MCF 10A (cell line): ENCODE measurements at regions not wholly inside any gene's neighbourhood (a gene's known extent, or its start where the extent isn't known, plus 50 kb on each side); places are given as distances from the start of the nearest gene placed in this dataset.
"Not testable (repeated sequence)": the region's sequence is repeated elsewhere in the genome, so short reads cannot be mapped to it uniquely, and the experiment has no call there.

Experiments used
- BruUV-seq: library from RNA; stranded (reverse); fragments of 400-500 nt; replicated peaks from 2 replicates; lab custom pipeline; 2021; lab: Mats Ljungman, UMichigan
- CTCF ChIA-PET: fragments of 300-600 bp; sonication (Branson Sonifier 250); formaldehyde crosslinking; extraction: SDS; loops from one replicate; lab custom pipeline; 2021; ENCODE audit warnings: antibody characterized with exemption, inconsistent platforms; lab: Yijun Ruan, JAX
- POLR2A ChIA-PET: fragments of 300-600, 350-650 bp; sonication (Branson Sonifier 250); formaldehyde crosslinking; extraction: SDS; loops from one replicate; lab custom pipeline; 2020; ENCODE audit warnings: antibody characterized with exemption, inconsistent platforms; lab: Yijun Ruan, JAX
- DNase-seq: peaks from one replicate; pipeline ENCODE4 v3.0.0-alpha.2; 2018; ENCODE audit not compliant: unreplicated experiment
- H3K27ac Mint-ChIP-seq: one replicate; pipeline ENCODE4 v1.8.0; 2022; ENCODE audit warnings: mild to moderate bottlenecking, low read depth, mixed read lengths; ENCODE audit not compliant: unreplicated experiment
- H3K27me3 Mint-ChIP-seq: one replicate; pipeline ENCODE4 v1.8.0; 2022; ENCODE audit warnings: mixed read lengths; ENCODE audit not compliant: insufficient read depth, unreplicated experiment
- H3K36me3 Mint-ChIP-seq: one replicate; pipeline ENCODE4 v1.8.0; 2022; ENCODE audit warnings: mild to moderate bottlenecking, moderate library complexity, mixed read lengths; ENCODE audit not compliant: insufficient read depth, unreplicated experiment
- H3K4me1 Mint-ChIP-seq: one replicate; pipeline ENCODE4 v1.8.0; 2022; ENCODE audit warnings: mixed read lengths; ENCODE audit not compliant: insufficient read depth, unreplicated experiment
- H3K4me3 Mint-ChIP-seq: one replicate; pipeline ENCODE4 v1.8.0; 2022; ENCODE audit warnings: mild to moderate bottlenecking, moderate library complexity, mixed read lengths; ENCODE audit not compliant: unreplicated experiment
- H3K9me3 Mint-ChIP-seq: one replicate; pipeline ENCODE4 v1.8.0; 2022; ENCODE audit warnings: mixed read lengths; ENCODE audit not compliant: unreplicated experiment
- CTCF ChIP-seq: fragments of 200-600 bp; IDR thresholded peaks from one replicate; pipeline ENCODE4 v1.8.0; 2022; ENCODE audit warnings: antibody characterized with exemption, mild to moderate bottlenecking; ENCODE audit not compliant: unreplicated experiment
- intact Hi-C: fragments of 100-400 bp; cut with micrococcal nuclease; formaldehyde crosslinking; loops from 2 replicates; pipeline ENCODE4 v1.14.1; 2022

- TF ChIP-seq CTCF = no peak
- intact Hi-C loops = no loop called here
- Mint-ChIP-seq H3K4me3 (no peak overlapping the region), H3K9me3 (peaks cover 12% of the 10 kb centered on the region), H3K36me3 (no peaks in the 10 kb centered on the region), H3K27ac (no peak overlapping the region), H3K4me1 (no peaks in the 10 kb centered on the region), H3K27me3 (no peaks in the 10 kb centered on the region)
- no TSS peak for BruUV-seq
- DNase-seq = no peak
- ChIA-PET POLR2A (interaction anchor here (0.6 to 0.7 kb wide), 2 partner anchors 46 to 48 kb away, joined by 3 read pairs; no protein-coding TSS in a partner anchor), CTCF (interaction anchor here (0.7 kb wide), 1 partner anchor 611 kb away, joined by 5 read pairs; no protein-coding TSS in a partner anchor)
Observed at GRCh38 chr5:82881571-82882174, 195.5 kb downstream of the TMEM167A start.

- no peak for TF ChIP-seq CTCF
- Mint-ChIP-seq H3K9me3 (peaks cover 12% of the 10 kb centered on the region), H3K4me3 (no peak overlapping the region), H3K4me1 (no peaks in the 10 kb centered on the region), H3K36me3 (no peaks in the 10 kb centered on the region), H3K27ac (no peak overlapping the region), H3K27me3 (no peaks in the 10 kb centered on the region)
- CTCF ChIA-PET = interaction anchor here (0.8 kb wide), 1 partner anchor 35 kb away, joined by 3 read pairs; no protein-coding TSS in a partner anchor
- POLR2A ChIA-PET = interaction anchor here (0.6 kb wide), 1 partner anchor 16 kb away, joined by 5 read pairs; no protein-coding TSS in a partner anchor
- DNase-seq = no peak
- BruUV-seq = no TSS peak
- intact Hi-C loops = no loop called here
Observed at GRCh38 chr5:82879089-82879488, 198.1 kb downstream of the TMEM167A start.

- no peaks in the 10 kb centered on the region for H3K36me3 Mint-ChIP-seq
- intact Hi-C loops = no loop called here
- BruUV-seq = no TSS peak
- peaks cover 14% of the 10 kb centered on the region for H3K9me3 Mint-ChIP-seq
- H3K4me1 Mint-ChIP-seq = no peaks in the 10 kb centered on the region
- CTCF ChIA-PET = no interaction called here
- no peak overlapping the region for H3K27ac Mint-ChIP-seq
- POLR2A ChIA-PET = no interaction called here
- H3K27me3 Mint-ChIP-seq = no peaks in the 10 kb centered on the region
- TF ChIP-seq CTCF = no peak
- DNase-seq = no peak
- no peak overlapping the region for H3K4me3 Mint-ChIP-seq
Observed at GRCh38 chr5:82873452-82873851, 203.7 kb downstream of the TMEM167A start.

GRCh38 chr5:82872321-82873288, 204.6 kb downstream of the TMEM167A start:
- BruUV-seq, H3K4me1 Mint-ChIP-seq, H3K36me3 Mint-ChIP-seq, POLR2A ChIA-PET, DNase-seq, H3K4me3 Mint-ChIP-seq, intact Hi-C loops, H3K27me3 Mint-ChIP-seq, H3K27ac Mint-ChIP-seq: not testable (repeated sequence)
- CTCF ChIA-PET = interaction anchor here (0.6 kb wide), 1 partner anchor 185 kb away, joined by 3 read pairs; no protein-coding TSS in a partner anchor
- peaks cover 14% of the 10 kb centered on the region for H3K9me3 Mint-ChIP-seq
